Ishikawa (cell line): ENCODE measurements at regions not wholly inside any gene's neighbourhood (a gene's known extent, or its start where the extent isn't known, plus 50 kb on each side); places are given as distances from the start of the nearest gene placed in this dataset.

ENCODE experiments used
- CREB1 ChIP-seq: IDR thresholded peaks from 2 replicates; pipeline ENCODE4 v1.6.1; 2012; ENCODE audit warnings: low read depth
- EP300 ChIP-seq: IDR thresholded peaks from 2 replicates; pipeline ENCODE4 v1.6.1; 2012; ENCODE audit warnings: borderline replicate concordance
- MAX ChIP-seq: IDR thresholded peaks from 2 replicates; pipeline ENCODE4 v1.6.1; 2012
- REST ChIP-seq: IDR thresholded peaks from 2 replicates; pipeline ENCODE4 v1.6.1; 2012; ENCODE audit warnings: low read depth, mild to moderate bottlenecking
- TAF1 ChIP-seq: IDR thresholded peaks from 2 replicates; pipeline ENCODE4 v1.6.1; 2012; ENCODE audit warnings: low read depth, mild to moderate bottlenecking
- TCF12 ChIP-seq: IDR thresholded peaks from 2 replicates; pipeline ENCODE4 v1.6.1; 2012; ENCODE audit warnings: low read depth
- YY1 ChIP-seq: IDR thresholded peaks from 2 replicates; pipeline ENCODE4 v1.6.1; 2012; ENCODE audit warnings: low read depth

GRCh38 chr1:225713281-225713680 lies 60.4 kb upstream of the ENAH start:
- TF ChIP-seq TAF1, result no peak
- no peak for TF ChIP-seq EP300
- no peak for TF ChIP-seq MAX
- TF ChIP-seq YY1, result no peak
- TF ChIP-seq CREB1, result no peak
- no peak for TF ChIP-seq REST
- TF ChIP-seq TCF12, result no peak
